HEK293T (cell line): ENCODE measurements at regions not wholly inside any gene's neighbourhood (a gene's known extent, or its start where the extent isn't known, plus 50 kb on each side); places are given as distances from the start of the nearest gene placed in this dataset.

Experiments
- ARNT ChIP-seq: fragments of 450-650 bp; IDR thresholded peaks from 2 replicates; pipeline ENCODE4 v1.6.1; 2017; ENCODE audit warnings: mild to moderate bottlenecking
- BHLHE40 ChIP-seq: fragments of 450-650 bp; IDR thresholded peaks from 2 replicates; pipeline ENCODE4 v1.6.1; 2016; ENCODE audit warnings: mild to moderate bottlenecking, moderate library complexity, borderline replicate concordance
- CTBP1 ChIP-seq: fragments of 450-650 bp; IDR thresholded peaks from 2 replicates; pipeline ENCODE4 v1.6.1; 2016; ENCODE audit warnings: borderline replicate concordance
- L3MBTL2 ChIP-seq: fragments of 450-650 bp; conservative IDR thresholded peaks from 2 replicates; pipeline ENCODE4 v1.6.1; 2016; ENCODE audit warnings: mild to moderate bottlenecking
- SP1 ChIP-seq: fragments of 450-650 bp; IDR thresholded peaks from 2 replicates; pipeline ENCODE4 v1.6.1; 2017

- TF ChIP-seq BHLHE40 (no peak), SP1 (no peak), CTBP1 (no peak), L3MBTL2 (no peak), ARNT (no peak)
Observed at GRCh38 chr3:24857945-24858344, 363.3 kb upstream of the THRB start.
